ENCODE measurements at regions not wholly inside any gene's neighbourhood (a gene's known extent, or its start where the extent isn't known, plus 50 kb on each side); places are given as distances from the start of the nearest gene placed in this dataset.
"Not testable (repeated sequence)": the region's sequence is repeated elsewhere in the genome, so short reads cannot be mapped to it uniquely, and the experiment has no call there.

DNA sequence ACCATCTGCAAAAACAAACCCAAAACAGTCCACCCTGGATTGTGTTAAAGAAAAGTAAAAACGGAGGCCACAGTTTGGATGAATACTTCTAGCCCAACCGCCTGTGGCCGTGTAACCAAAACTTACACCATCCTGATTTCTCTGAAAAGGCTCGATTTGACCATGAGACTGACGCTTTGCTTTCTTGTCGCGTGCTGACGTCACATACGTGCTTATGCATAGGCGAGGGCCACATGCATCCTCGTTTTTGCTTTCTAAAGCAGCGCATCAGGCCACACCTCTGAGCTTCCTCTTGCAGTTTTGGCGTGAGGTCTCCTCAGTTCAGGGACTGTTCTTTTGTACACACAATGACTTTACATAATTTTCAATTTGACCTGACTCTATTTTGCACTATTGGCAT is 526.6 kb downstream of the GLRX3 start:
- no peak for DNase-seq

DNA sequence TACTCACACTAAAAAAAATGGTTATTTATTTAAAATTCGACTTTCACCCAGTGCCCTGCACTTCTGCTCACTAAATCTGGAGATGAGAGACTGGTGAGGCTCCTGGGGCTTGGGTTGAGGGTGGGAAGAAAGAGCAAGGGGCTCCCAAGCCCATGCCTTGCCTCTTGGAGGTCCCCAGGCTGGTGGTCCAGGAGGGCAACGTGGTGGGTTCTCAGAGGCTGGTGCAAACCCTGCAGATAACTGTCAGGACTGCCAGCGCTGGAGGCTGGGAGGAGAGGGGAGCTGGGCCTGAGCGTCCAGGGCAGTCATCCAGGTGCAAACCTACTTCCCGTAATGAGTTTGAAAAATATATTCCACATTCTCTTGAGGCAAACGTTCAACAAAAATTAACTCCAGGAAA is 528.3 kb downstream of the GLRX3 start:
- no peak for DNase-seq

DNA sequence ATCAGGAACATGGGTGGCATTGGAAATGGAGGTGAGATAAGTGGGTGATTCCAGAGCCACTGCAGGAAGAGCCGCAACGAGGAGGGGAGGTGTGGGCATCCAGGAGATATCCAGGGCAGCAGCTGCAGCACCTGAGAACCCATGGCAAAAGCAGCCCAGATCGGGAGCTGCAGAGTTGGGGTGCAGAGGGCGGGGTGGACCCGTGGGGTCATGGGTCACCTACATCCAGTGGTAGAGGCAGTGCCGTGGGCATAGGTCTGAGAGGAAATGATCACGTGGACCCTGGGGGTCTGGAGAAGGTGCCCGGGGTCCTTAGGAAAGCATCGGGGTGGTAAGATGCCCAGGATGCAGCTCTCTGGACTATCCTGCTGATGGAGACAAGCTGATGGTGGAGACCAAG is 530.0 kb downstream of the GLRX3 start:
- no peak for DNase-seq

- DNase-seq = peak; percentile 2
Measured at GRCh38 chr10:130686689-130687300, 550.6 kb downstream of the GLRX3 start.

DNA sequence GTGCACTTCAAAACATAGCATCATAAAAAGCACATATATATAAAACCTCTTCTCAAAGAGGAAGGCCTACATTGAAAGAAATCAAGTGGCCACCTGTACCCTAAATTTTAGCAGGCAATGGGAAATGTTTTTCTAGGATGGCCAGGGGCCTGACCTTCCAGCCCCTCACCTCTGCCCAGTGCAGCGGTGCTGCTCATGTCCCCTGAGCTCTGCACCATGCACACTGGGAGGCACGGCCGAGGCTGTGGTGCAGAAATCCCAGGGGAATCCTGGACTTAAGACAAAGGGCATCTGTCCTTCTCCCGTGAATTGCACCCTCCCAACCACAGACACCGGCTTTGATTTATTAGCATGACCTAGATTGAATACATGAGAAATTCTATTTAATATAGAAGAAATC is 551.4 kb downstream of the GLRX3 start:
- no peak for DNase-seq

GRCh38 chr10:130689743-130690626 is 553.8 kb downstream of the GLRX3 start:
- no peak for DNase-seq

GRCh38 chr10:130691776-130692175 is 555.6 kb downstream of the GLRX3 start:
- no peak for DNase-seq

DNA sequence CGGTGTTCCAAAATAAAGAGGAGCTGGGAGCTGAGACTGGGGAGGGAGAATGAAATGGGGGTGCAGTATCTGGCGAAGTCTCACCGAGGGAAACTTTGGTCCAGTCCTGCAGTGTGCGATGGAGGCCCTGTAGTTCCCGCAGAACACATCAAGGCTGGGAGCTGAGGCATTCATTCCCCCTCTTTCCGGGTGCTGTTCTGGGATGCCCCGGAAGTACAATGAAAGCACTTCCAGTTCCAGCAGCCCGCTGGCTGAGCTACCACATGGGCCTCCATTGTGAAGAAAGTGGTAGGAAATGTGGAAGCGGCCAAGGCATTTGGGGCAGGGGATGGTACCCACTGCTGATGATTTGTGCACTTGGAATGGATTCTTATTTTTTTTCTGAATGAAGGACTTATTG is 560.7 kb downstream of the GLRX3 start:
- DNase-seq = no peak

- DNase-seq = no peak
Measured at GRCh38 chr10:130707389-130707979, 571.3 kb downstream of the GLRX3 start.

- no peak for DNase-seq
Measured at GRCh38 chr10:130708465-130709070, 572.4 kb downstream of the GLRX3 start.

- DNase-seq = no peak
Measured at GRCh38 chr10:130709415-130709814, 573.2 kb downstream of the GLRX3 start.

DNA sequence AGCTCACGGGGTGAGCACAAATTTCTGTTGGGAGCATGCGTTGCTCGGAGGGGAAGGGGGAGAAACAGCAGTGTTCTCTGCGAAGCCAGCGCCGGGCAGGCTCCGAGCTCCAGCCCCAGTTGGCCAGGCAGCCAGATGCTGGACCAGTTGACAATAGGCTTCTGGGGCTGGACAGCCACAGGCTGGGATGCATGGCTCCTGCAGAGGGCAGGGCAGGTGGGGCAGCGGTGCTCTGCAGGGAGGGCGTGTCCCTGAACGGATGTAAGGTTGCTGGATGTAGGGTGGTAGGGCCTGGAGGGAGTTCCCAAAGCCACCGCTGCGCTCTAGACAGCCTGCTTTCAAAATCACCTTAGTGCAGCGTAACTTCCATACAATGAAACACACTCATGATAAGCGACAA is 574.9 kb downstream of the GLRX3 start:
- DNase-seq = no peak

GRCh38 chr10:130713135-130713534 is 576.9 kb downstream of the GLRX3 start:
- DNase-seq = no peak

DNA sequence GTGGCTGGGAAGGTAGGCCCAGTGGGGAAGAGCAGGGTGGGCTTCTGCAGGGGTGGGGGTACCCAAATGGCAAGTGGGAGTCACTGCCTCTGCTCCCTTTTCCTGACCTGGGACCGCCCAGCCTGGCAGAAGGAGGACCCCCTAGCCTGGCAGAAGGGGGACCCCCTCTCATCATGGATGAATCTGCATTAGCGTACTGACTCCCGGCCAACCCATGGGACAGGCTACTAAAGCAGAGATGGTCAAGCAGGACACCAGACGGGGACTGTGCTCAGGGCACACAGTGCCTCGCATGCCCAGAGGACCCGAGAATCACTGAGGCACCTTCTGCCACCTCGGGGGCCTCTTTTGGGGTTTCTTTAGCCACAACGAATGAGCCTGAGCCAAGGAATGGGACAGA is 577.5 kb downstream of the GLRX3 start:
- DNase-seq = no peak

- DNase-seq = no peak
Measured at GRCh38 chr10:130714742-130715467, 578.7 kb downstream of the GLRX3 start.

GRCh38 chr10:130715686-130716670 is 579.8 kb downstream of the GLRX3 start:
- no peak for DNase-seq

- no peak for DNase-seq
Measured at GRCh38 chr10:130717083-130717482, 580.9 kb downstream of the GLRX3 start.

DNA sequence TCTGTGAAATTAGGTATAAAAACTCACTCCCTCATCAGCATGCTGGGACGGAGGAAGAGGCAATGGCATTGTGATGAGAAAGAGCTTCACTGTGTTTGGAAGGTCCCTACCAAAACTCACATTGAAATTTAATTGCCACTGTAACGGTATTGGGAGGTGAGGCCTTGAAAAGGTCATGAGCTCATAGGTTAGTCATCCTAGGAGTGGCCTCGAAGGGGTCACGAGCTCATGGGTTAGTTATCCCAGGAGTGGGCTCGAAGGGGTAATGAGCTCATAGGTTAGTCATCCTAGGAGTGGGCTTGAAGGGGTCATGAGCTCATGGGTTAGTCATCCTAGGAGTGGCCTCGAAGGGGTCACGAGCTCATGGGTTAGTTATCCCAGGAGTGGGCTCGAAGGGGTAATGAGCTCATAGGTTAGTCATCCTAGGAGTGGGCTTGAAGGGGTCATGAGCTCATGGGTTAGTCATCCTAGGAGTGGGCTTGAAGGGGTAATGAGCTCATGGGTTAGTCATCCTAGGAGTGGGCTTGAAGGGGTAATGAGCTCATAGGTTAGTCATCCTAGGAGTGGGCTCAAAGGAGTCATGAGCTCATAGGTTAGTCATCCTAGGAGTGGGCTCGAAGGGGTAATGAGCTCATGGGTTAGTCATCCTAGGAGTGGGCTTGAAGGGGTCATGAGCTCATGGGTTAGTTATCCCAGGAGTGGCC is 582.7 kb downstream of the GLRX3 start:
- not testable (repeated sequence) for DNase-seq

DNA sequence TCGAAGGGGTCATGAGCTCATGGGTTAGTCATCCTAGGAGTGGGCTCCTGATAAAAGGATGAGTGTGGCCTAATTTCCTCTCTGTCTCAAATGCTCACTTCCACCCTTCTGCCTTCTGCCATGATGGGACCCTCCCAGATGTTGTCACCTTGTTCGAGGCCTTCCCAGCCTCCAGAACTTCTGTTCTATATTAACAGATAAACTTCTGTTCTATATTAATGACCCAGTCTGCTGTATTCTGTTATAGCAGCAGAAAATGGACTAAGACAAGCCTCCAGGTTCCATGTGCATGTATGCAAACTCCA is 583.2 kb downstream of the GLRX3 start:
- no peak for DNase-seq

DNA sequence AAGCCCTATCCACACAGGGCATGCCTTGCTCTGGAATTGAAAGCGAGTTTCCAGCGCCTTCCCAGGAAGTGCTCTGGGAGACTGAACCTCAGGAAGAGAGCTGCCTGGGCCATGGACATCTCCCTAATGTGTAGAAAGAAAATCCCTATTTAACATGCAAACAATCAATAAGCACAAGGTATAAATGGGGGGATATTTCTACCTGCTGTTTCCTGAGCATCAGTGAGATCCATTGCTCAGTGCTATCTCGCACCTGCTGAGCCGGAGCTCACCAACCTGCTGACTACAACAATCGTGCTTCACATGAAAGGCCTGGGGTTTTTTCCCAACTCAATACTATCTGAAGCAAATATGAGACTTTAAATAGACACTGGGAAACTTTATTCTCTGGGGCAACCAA is 584.0 kb downstream of the GLRX3 start:
- DNase-seq = no peak

GRCh38 chr10:130721971-130722370 is 585.8 kb downstream of the GLRX3 start:
- no peak for DNase-seq
